ENCODE measurements at regions not wholly inside any gene's neighbourhood (a gene's known extent, or its start where the extent isn't known, plus 50 kb on each side); places are given as distances from the start of the nearest gene placed in this dataset.

DNA sequence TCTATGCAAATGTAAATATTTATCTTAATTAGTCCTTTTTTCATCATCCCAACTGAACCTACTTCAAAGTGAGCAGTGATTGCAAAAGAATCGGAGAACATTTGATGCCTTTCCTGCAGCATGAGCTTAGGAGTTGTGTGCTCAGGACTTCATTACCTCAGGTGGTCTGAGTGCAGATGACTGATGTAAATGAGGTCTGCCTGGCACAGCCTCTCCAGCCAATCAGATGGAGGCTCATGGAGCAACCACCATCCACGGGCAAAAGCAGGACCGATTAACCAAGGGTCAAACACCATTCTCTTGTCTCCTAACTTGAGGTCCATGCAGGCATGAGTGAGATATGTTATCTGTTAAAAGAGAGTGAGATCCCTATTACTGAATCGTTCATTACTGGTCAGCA, 165.7 kb upstream of the CARMIL1 start:
- TF ChIP-seq POLR2A (IDR thresholded peaks at IDR 0.05), result no peak
- TF ChIP-seq CTCF (IDR thresholded peaks at IDR 0.05), result no peak
- DNase-seq (ENCODE audit: low spot score in 2 of 2), result no peak
- intact Hi-C loops (cut with DNase I; ENCODE audit: low total_unique reads), result no loop called here
- WGBS, 2 donors, result 91 to 92% methylated on average over 4 of the region's 4 CpGs
- no peak overlapping the region for H3K4me3 ChIP-seq (ENCODE audit: low read depth, poor library complexity, severe bottlenecking)

- WGBS, 2 donors, result 85 to 89% methylated on average over 3 of the region's 3 CpGs
- DNase-seq (ENCODE audit: low spot score in 2 of 2), result no peak
- TF ChIP-seq POLR2A (IDR thresholded peaks at IDR 0.05) (no peak), CTCF (IDR thresholded peaks at IDR 0.05) (no peak)
- H3K4me3 ChIP-seq (ENCODE audit: low read depth, poor library complexity, severe bottlenecking), result no peak overlapping the region
- intact Hi-C loops (cut with DNase I; ENCODE audit: low total_unique reads), result no loop called here
These were observed 161.1 kb upstream of the CARMIL1 start for GRCh38 chr6:25118038-25118437.

DNA sequence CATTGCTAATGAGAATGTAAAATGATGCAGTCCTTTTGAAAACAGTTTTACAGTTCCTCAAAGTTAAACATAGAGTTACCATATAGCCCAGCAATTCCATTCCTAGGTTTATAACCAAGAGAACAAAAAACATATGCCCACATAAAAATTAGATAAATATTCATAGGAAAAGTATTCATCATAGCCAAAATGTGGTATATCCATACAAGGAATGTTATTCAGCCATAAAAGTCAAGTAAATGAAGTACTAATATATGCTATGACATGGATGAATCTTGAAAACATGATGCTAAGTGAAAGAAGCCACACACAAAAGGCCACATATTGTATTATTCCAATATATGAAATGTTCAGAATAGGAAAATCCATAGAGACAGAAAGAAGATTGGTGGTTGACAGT, 158.0 kb upstream of the CARMIL1 start:
- DNase-seq (ENCODE audit: low spot score in 2 of 2), result no peak
- TF ChIP-seq POLR2A (IDR thresholded peaks at IDR 0.05) (no peak), CTCF (IDR thresholded peaks at IDR 0.05) (no peak)
- intact Hi-C loops (cut with DNase I; ENCODE audit: low total_unique reads), result no loop called here
- no peak overlapping the region for H3K4me3 ChIP-seq (ENCODE audit: low read depth, poor library complexity, severe bottlenecking)

GRCh38 chr6:25122001-25122400, 157.2 kb upstream of the CARMIL1 start:
- H3K4me3 ChIP-seq (ENCODE audit: low read depth, poor library complexity, severe bottlenecking), result no peak overlapping the region
- WGBS, 2 donors, result 53 to 55% methylated on average over 2 of the region's 2 CpGs
- intact Hi-C loops (cut with DNase I; ENCODE audit: low total_unique reads), result no loop called here
- TF ChIP-seq POLR2A (IDR thresholded peaks at IDR 0.05), result no peak
- DNase-seq (ENCODE audit: low spot score in 2 of 2), result no peak

DNA sequence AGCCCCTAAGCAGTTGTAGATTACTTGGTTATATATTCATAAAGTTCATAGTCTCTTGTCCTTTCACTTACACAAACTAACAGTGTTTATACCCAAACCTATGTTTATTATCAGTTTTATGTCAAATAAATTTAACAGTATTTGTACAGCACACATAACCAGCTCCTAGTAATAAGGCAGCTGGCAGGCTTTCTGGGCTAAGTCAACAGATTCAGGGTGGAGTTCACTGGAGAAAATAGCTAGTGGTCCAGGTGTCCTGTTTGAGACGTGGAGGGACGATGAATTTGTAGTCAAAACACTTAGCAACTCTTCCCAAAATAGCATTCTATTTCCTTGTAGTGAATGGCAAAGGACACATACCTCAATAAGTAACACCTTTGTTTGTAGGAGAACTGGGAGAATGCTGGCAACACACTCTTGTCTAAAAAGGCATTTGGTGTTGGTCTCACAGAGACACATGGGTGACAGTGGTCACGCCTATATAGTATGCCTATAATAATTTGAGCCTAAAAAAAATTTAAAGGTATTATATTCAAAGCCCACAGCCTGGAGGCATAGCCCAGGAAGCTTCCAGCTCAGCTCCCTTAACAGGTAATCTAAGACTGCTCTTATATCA, 156.4 kb upstream of the CARMIL1 start:
- intact Hi-C loops (cut with DNase I; ENCODE audit: low total_unique reads), result no loop called here
- 56 to 70% methylated on average over 3 of the region's 3 CpGs for WGBS, 2 donors
- no peak for DNase-seq (ENCODE audit: low spot score in 2 of 2)
- H3K4me3 ChIP-seq (ENCODE audit: low read depth, poor library complexity, severe bottlenecking), result no peak overlapping the region
- TF ChIP-seq CTCF (IDR thresholded peaks at IDR 0.05) (no peak), POLR2A (IDR thresholded peaks at IDR 0.05) (no peak)

DNA sequence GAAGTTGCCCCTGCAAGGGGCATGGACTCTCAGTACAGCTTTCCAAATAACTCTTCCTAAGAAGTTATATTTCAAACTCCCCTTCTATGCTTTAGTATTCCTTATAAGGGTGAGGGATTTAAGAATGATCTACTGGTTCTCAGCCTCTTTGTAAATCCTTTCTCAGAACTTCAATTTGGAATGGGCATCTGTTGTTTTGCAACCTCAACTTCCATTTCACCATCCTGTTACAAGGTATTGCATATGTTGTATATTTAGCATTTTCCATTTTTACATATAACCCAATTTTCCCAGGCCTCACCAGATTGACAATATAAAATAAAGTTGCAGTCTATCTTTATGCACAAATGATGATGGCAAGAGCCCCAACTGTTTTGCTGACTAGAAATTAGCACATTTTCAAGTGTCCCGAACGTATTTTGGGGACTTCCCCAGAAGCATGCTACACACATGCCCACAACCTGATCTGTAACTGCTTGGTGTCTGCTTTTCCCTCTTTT, 154.9 kb upstream of the CARMIL1 start:
- intact Hi-C loops (cut with DNase I; ENCODE audit: low total_unique reads), result no loop called here
- H3K4me3 ChIP-seq (ENCODE audit: low read depth, poor library complexity, severe bottlenecking), result no peak overlapping the region
- no peak for DNase-seq (ENCODE audit: low spot score in 2 of 2)
- no peak for TF ChIP-seq POLR2A (IDR thresholded peaks at IDR 0.05)
- no peak for TF ChIP-seq CTCF (IDR thresholded peaks at IDR 0.05)
- WGBS, 2 donors, result 77 to 90% methylated on average over 2 of the region's 2 CpGs

Data from lower leg skin (tissue), 4 donors.